ENCODE measurements at regions not wholly inside any gene's neighbourhood (a gene's known extent, or its start where the extent isn't known, plus 50 kb on each side); places are given as distances from the start of the nearest gene placed in this dataset.

- TF ChIP-seq POLR2AphosphoS5 (IDR thresholded peaks at IDR 0.05; ENCODE audit: borderline replicate concordance, low read depth, low read length) (no peak), EZH2 (IDR thresholded peaks at IDR 0.05) (no peak)
These were observed 184.8 kb downstream of the GABRG1 start for GRCh38 chr4:45939056-45939455.
